Psoas muscle (tissue), 7 donors: ENCODE measurements at regions not wholly inside any gene's neighbourhood (a gene's known extent, or its start where the extent isn't known, plus 50 kb on each side); places are given as distances from the start of the nearest gene placed in this dataset.

Source experiments
- ATAC-seq, 4 donors: fragments of 200-7000 bp; cut with Tn5 transposase; one replicate each; pipeline ENCODE4 v1.9.1; 2020; ENCODE audit warnings: moderate library complexity in 3 of 4, mild to moderate bottlenecking in 2 of 4
- DNase-seq, 2 donors: peaks; one replicate each; pipeline ENCODE4 v3.0.0-alpha.2; 2020
- H3K27ac ChIP-seq: fragments of 200-600 bp; one replicate; pipeline ENCODE4 v1.8.0; 2022
- H3K27me3 ChIP-seq, 3 donors: fragments of 200-600 bp in 1 of 3; one replicate each; pipeline versions ENCODE4 v1.6.1 to v1.8.0; 2013 to 2022; ENCODE audit warnings: low read length in 2 of 3, mild to moderate bottlenecking in 2 of 3, moderate library complexity in 1 of 3; ENCODE audit not compliant: insufficient read depth in 3 of 3
- H3K36me3 ChIP-seq, 2 donors: fragments of 200-600 bp in 1 of 2; one replicate each; pipeline versions ENCODE4 v1.6.1 to v1.8.0; 2013 to 2022; ENCODE audit warnings: low read depth in 1 of 2, mild to moderate bottlenecking in 1 of 2, moderate library complexity in 1 of 2; ENCODE audit not compliant: insufficient read depth in 1 of 2
- H3K4me1 ChIP-seq: fragments of 200-600 bp; one replicate; pipeline ENCODE4 v1.8.0; 2022
- H3K4me3 ChIP-seq: fragments of 200-600 bp; one replicate; pipeline ENCODE4 v1.8.0; 2022; ENCODE audit warnings: mild to moderate bottlenecking
- H3K9me3 ChIP-seq: fragments of 200-600 bp; one replicate; pipeline ENCODE4 v1.8.0; 2022
- WGBS, 3 donors: extraction: QIAGEN DNeasy Blood & Tissue Kit; methylation state at CpG; one replicate each; pipeline versions ENCODE4 v1.1.6 to v1.1.7; 2013; 5-methylcytosine and 5-hydroxymethylcytosine counted together
- intact Hi-C, 2 donors: fragments of 100-400 bp; cut with DNase I; formaldehyde crosslinking; loops; one replicate each; pipeline versions ENCODE4 v1.11.0 to v1.14.2; 2022
- TF ChIP-seq, protein P1 (sequence below): fragments of 200-600 bp; IDR thresholded peaks from one replicate; pipeline ENCODE4 v1.8.0; 2022; ENCODE audit warnings: antibody characterized with exemption
- donor health status: healthy with polysubstance abuse.
- donor health status: DM: no; HTN: no; CAD: no; lungs with moderate emphysema.
- donor health status: Bipolar disorder and iron deficiency.
- donor health status: healthy.
- donor health status: DM: yes; HTN: yes; CAD: no.
- donor health status: DM: no; HTN: no; CAD: no.
- donor health status: DM: yes; HTN: yes; CAD: no.

DNA sequence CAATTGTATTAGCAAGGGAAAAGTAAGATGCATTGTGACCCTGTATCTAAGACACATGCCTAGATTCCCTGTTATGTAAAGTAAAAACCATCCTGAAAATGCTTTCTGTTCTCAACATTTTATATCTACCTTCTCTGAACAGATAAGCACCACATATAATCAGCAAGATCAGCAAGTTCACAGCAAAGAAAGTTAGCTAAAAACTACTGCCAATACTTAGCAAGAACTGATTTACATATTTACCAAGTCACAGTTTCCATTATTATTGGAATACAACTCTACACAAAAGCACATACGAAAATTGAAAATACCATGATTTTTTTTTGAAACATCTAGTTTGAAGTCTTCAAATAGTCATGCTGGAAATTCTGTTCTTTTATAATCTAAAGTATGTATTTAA, 1118.1 kb downstream of the TAF11L14 start:
- Histone ChIP-seq H3K4me1 (no peaks in the 10 kb centered on the region), H3K4me3 (no peak overlapping the region), H3K27me3 (no peaks in the 10 kb centered on the region), H3K9me3 (no peaks in the 10 kb centered on the region), H3K27ac (no peak overlapping the region), H3K36me3 (no peaks in the 10 kb centered on the region)
- TF ChIP-seq, protein P1, sequence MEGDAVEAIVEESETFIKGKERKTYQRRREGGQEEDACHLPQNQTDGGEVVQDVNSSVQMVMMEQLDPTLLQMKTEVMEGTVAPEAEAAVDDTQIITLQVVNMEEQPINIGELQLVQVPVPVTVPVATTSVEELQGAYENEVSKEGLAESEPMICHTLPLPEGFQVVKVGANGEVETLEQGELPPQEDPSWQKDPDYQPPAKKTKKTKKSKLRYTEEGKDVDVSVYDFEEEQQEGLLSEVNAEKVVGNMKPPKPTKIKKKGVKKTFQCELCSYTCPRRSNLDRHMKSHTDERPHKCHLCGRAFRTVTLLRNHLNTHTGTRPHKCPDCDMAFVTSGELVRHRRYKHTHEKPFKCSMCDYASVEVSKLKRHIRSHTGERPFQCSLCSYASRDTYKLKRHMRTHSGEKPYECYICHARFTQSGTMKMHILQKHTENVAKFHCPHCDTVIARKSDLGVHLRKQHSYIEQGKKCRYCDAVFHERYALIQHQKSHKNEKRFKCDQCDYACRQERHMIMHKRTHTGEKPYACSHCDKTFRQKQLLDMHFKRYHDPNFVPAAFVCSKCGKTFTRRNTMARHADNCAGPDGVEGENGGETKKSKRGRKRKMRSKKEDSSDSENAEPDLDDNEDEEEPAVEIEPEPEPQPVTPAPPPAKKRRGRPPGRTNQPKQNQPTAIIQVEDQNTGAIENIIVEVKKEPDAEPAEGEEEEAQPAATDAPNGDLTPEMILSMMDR = no peak
- DNase-seq = no peak
- ATAC-seq = no peak
- 71 to 78% (median 72%) methylated on average over 1 of the region's 1 CpG for WGBS, 3 donors
- intact Hi-C loops = no loop called here

DNA sequence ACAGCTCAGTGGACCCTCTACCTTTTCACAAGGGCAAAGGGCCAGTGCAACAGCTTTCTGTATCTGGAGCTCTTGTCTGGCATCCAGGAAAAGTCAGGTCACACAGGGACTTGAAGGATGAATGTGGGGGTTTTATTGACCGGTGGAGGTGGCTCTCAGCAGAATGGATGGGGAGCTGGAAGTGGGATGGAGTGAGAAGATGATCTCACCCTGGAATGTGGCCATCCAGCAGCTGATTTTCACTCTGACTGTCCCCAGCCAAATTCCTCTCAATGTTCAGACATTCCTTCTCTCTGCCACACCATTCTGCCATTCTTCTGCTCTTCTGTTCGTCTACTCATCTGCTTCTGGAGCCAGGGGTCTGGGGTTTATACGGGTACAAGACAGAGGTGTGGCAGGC, 1119.9 kb downstream of the TAF11L14 start:
- Histone ChIP-seq H3K27me3 (no peaks in the 10 kb centered on the region), H3K27ac (no peak overlapping the region), H3K4me1 (no peaks in the 10 kb centered on the region), H3K36me3 (no peaks in the 10 kb centered on the region), H3K4me3 (no peak overlapping the region), H3K9me3 (no peaks in the 10 kb centered on the region)
- WGBS, 3 donors = 71 to 85% (median 75%) methylated on average over 3 of the region's 3 CpGs
- no peak for DNase-seq
- TF ChIP-seq, protein P1 = no peak
- intact Hi-C loops = no loop called here
- no peak for ATAC-seq

DNA sequence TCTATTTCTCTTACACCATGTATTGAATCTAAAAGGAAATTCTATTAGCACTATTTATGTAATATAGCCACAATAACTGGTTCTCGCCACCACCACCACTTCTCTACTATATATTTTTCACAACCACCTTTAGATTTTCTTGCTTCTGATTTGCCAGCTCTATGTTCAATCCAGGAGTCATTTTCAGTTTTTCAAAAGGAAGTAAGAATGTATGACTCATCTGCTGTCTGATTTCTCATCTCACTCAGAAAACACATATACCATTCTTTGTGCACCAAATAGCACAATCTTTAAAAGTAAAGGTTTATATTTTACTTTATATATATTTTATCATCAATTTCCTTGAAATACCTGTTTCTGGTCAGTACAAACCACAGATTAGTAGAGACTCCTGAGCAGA, 1127.5 kb downstream of the TAF11L14 start:
- TF ChIP-seq, protein P1 = no peak

DNA sequence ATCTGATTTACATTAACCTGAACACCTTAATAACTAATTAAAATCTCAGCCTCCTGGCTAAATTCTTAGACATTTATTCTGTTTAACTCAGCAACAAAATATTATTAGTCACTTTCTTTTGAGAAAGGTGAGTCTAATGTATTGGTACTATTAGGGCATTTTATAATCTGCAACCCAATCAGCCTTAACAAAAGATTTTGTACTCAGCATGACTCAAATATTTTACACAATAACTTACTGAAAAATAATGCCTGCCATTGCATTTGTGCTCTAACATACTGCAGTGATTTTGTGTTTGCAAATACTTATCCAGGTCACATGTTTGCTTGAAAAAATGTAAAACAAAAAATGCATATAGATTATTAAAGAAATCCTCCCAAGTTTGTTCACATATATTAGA, 1129.9 kb downstream of the TAF11L14 start:
- TF ChIP-seq, protein P1 = no peak
- DNase-seq = no peak
- no peak for ATAC-seq
- H3K36me3 ChIP-seq = no peaks in the 10 kb centered on the region
- H3K4me1 ChIP-seq = no peaks in the 10 kb centered on the region
- H3K27me3 ChIP-seq = no peaks in the 10 kb centered on the region
- no peaks in the 10 kb centered on the region for H3K9me3 ChIP-seq
- no peak overlapping the region for H3K4me3 ChIP-seq
- H3K27ac ChIP-seq = no peak overlapping the region
- intact Hi-C loops = no loop called here

More for the DNA sequence above, 1127.5 kb downstream of the TAF11L14 start:
- no peak overlapping the region for H3K27ac ChIP-seq
- no peak overlapping the region for H3K4me3 ChIP-seq
- WGBS, 3 donors = 91 to 95% (median 93%) methylated on average over 1 of the region's 1 CpG
- no peaks in the 10 kb centered on the region for H3K9me3 ChIP-seq
- intact Hi-C loops = no loop called here
- ATAC-seq (no peak), DNase-seq (no peak)
- no peaks in the 10 kb centered on the region for H3K27me3 ChIP-seq
- H3K36me3 ChIP-seq = no peaks in the 10 kb centered on the region
- no peaks in the 10 kb centered on the region for H3K4me1 ChIP-seq

DNA sequence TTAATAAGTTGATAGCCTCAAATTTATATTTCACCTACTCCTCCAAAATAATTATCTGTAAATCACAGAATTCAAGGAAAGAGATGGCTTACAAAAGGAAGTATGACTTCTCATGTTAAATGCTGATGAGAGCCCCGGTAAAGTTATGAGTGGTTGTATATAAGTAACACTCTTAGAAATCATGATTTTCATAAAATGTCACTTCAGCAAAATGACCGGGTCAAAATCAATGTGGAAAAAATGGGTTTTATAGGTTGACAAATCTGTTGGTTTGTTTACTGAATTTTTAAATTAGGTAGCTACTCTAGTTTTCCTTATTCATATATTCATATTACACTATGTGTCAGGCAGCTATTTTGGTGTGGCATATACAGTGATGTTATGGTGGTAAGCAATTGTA, 1131.0 kb downstream of the TAF11L14 start:
- H3K27me3 ChIP-seq = no peaks in the 10 kb centered on the region
- no peak for DNase-seq
- no peaks in the 10 kb centered on the region for H3K4me1 ChIP-seq
- TF ChIP-seq, protein P1 = no peak
- 95 to 96% (median 95%) methylated on average over 2 of the region's 2 CpGs for WGBS, 3 donors
- H3K36me3 ChIP-seq = no peaks in the 10 kb centered on the region
- H3K4me3 ChIP-seq = no peak overlapping the region
- H3K9me3 ChIP-seq = no peaks in the 10 kb centered on the region
- H3K27ac ChIP-seq = no peak overlapping the region
- intact Hi-C loops = no loop called here
- no peak for ATAC-seq
